ENCODE measurements at regions not wholly inside any gene's neighbourhood (a gene's known extent, or its start where the extent isn't known, plus 50 kb on each side); places are given as distances from the start of the nearest gene placed in this dataset.

GRCh38 chr6:22194188-22194921, 102.5 kb downstream of the PRL start:
- TF ChIP-seq GATA2 (IDR thresholded peaks at IDR 0.05; ENCODE audit: low read depth, low read length) (no peak), GATA3 (IDR thresholded peaks at IDR 0.05; ENCODE audit: low read depth, low read length) (no peak)

DNA sequence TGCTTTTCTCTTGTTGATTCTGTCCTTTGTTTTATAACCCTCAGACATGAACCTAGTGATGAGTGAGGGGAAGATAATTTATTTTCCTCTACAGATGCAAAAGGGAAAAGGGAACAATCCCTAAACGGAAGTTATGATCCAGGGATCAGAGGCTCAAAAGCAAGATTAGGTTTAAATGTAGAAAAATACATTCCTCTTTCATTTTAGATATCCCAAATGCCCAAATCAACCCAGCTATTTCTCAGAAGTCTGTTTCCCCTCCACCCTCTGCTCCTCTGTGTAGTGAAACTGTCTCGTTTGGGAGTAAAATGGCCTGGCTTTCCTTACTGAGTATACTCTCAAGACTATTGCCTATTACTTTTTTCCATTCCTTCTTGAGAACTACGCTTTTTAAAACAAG, 97.1 kb downstream of the PRL start:
- TF ChIP-seq GATA3 (IDR thresholded peaks at IDR 0.05; ENCODE audit: low read depth, low read length) (no peak), GATA2 (IDR thresholded peaks at IDR 0.05; ENCODE audit: low read depth, low read length) (no peak)

GRCh38 chr6:22204153-22204552, 92.7 kb downstream of the PRL start:
- TF ChIP-seq GATA3 (IDR thresholded peaks at IDR 0.05; ENCODE audit: low read depth, low read length): no peak
- TF ChIP-seq GATA2 (IDR thresholded peaks at IDR 0.05; ENCODE audit: low read depth, low read length): no peak

- TF ChIP-seq GATA2 (IDR thresholded peaks at IDR 0.05; ENCODE audit: low read depth, low read length) (no peak), GATA3 (IDR thresholded peaks at IDR 0.05; ENCODE audit: low read depth, low read length) (no peak)
These were observed 91.6 kb downstream of the PRL start for GRCh38 chr6:22205266-22205665.

GRCh38 chr6:22206106-22206505, 90.7 kb downstream of the PRL start:
- TF ChIP-seq GATA3 (IDR thresholded peaks at IDR 0.05; ENCODE audit: low read depth, low read length) (no peak), GATA2 (IDR thresholded peaks at IDR 0.05; ENCODE audit: low read depth, low read length) (no peak)

GRCh38 chr6:22208026-22208425, 88.8 kb downstream of the PRL start:
- TF ChIP-seq GATA3 (IDR thresholded peaks at IDR 0.05; ENCODE audit: low read depth, low read length): no peak
- TF ChIP-seq GATA2 (IDR thresholded peaks at IDR 0.05; ENCODE audit: low read depth, low read length): no peak

GRCh38 chr6:22214314-22214713, 82.5 kb downstream of the PRL start:
- no peak for TF ChIP-seq GATA2 (IDR thresholded peaks at IDR 0.05; ENCODE audit: low read depth, low read length)
- no peak for TF ChIP-seq GATA3 (IDR thresholded peaks at IDR 0.05; ENCODE audit: low read depth, low read length)

- TF ChIP-seq GATA2 (IDR thresholded peaks at IDR 0.05; ENCODE audit: low read depth, low read length): no peak
- TF ChIP-seq GATA3 (IDR thresholded peaks at IDR 0.05; ENCODE audit: low read depth, low read length): no peak
These were observed 78.4 kb downstream of the PRL start for GRCh38 chr6:22218410-22218809.

- TF ChIP-seq GATA3 (IDR thresholded peaks at IDR 0.05; ENCODE audit: low read depth, low read length): no peak
- no peak for TF ChIP-seq GATA2 (IDR thresholded peaks at IDR 0.05; ENCODE audit: low read depth, low read length)
These were observed 76.9 kb downstream of the PRL start for GRCh38 chr6:22219925-22220324.

GRCh38 chr6:22221211-22221610, 75.6 kb downstream of the PRL start:
- TF ChIP-seq GATA3 (IDR thresholded peaks at IDR 0.05; ENCODE audit: low read depth, low read length) (no peak), GATA2 (IDR thresholded peaks at IDR 0.05; ENCODE audit: low read depth, low read length) (no peak)

GRCh38 chr6:22221630-22222029, 75.2 kb downstream of the PRL start:
- TF ChIP-seq GATA3 (IDR thresholded peaks at IDR 0.05; ENCODE audit: low read depth, low read length): no peak
- no peak for TF ChIP-seq GATA2 (IDR thresholded peaks at IDR 0.05; ENCODE audit: low read depth, low read length)

- TF ChIP-seq GATA3 (IDR thresholded peaks at IDR 0.05; ENCODE audit: low read depth, low read length) (no peak), GATA2 (IDR thresholded peaks at IDR 0.05; ENCODE audit: low read depth, low read length) (no peak)
These were observed 74.4 kb downstream of the PRL start for GRCh38 chr6:22222469-22222868.

DNA sequence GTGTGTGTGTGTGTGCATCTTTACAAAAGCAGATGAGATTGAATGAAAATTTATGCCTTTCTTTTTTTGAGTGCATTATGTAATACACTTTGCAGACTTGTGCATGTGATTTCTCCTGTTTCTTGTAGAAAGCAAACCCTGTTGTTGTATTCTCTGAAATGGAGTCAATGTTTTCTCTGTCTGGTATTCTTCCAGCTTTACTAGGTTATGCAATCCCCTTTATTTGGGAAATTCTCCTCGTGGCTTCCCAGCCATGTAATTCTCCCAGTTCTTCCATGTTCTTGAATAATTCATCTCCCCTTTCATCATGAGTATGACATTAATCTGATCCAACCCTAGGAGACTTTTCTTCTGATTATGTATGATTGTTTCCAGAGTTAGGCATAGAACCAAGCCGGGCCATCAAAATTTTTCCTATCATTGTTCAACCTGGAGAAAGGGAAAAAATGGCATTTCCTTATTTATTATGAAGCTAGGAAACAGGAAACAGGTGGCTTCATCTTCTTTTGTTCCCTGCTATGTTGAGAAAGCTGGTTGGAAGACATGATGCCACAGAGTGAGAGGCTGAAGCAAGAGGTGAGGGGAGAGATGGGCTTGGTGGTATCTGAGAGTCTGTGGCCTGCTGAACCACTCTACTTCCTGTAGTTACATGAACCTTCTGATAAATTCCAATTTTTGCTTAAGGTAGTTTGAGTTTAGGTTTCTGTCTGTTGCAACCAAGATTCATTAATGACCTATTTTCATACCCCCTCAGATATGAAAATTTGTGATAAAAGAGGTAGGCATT, 68.8 kb downstream of the PRL start:
- TF ChIP-seq GATA2 (IDR thresholded peaks at IDR 0.05; ENCODE audit: low read depth, low read length) (no peak), GATA3 (IDR thresholded peaks at IDR 0.05; ENCODE audit: low read depth, low read length) (no peak)

GRCh38 chr6:22231050-22231449, 65.8 kb downstream of the PRL start:
- TF ChIP-seq GATA2 (IDR thresholded peaks at IDR 0.05; ENCODE audit: low read depth, low read length) (no peak), GATA3 (IDR thresholded peaks at IDR 0.05; ENCODE audit: low read depth, low read length) (no peak)

DNA sequence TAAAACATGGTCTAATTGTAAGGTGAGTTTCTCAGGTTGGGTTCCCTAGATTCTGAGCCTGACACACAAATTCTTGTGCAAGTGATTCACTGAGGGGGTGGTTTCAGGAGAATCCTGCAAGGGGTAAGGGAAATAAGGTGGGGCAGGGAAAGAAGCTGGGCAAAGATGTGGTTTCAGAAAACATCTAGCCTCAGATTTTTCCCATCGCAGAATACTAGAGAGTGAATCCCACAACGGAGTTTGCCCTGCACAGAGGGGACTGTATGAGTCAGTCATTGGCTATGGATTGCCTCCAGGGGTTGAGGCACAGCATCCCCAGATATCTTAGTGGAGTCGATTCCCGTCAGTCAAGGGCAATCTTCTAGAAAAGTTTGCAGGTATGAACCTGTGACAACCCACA, 65.2 kb downstream of the PRL start:
- TF ChIP-seq GATA3 (IDR thresholded peaks at IDR 0.05; ENCODE audit: low read depth, low read length) (no peak), GATA2 (IDR thresholded peaks at IDR 0.05; ENCODE audit: low read depth, low read length) (no peak)
